ENCODE measurements at regions not wholly inside any gene's neighbourhood (a gene's known extent, or its start where the extent isn't known, plus 50 kb on each side); places are given as distances from the start of the nearest gene placed in this dataset.
"Not testable (repeated sequence)": the region's sequence is repeated elsewhere in the genome, so short reads cannot be mapped to it uniquely, and the experiment has no call there.

GRCh38 chr6:92339936-92340640 lies 1079.3 kb downstream of the EPHA7 start:
- no peak for DNase-seq (ENCODE audit: extremely low read depth, low read depth)

DNA sequence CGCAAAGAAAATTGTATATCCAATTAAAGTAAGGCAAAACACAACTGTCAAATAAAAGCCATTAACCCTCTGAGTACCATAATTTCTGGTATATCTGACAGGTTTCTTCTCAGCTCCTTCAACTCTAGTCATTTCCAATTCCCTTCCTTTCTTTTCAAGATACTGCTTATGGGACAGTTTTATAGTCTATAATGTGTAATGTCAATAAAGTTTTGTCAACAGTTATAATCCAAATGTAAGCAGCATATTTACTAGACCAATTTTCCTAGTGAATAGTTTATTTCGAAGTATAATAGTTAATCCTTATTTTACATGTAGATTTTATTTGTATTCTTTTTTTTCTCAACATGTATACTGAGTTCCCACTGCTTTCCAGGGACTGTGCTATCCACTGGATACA lies 1081.8 kb downstream of the EPHA7 start:
- DNase-seq (ENCODE audit: extremely low read depth, low read depth), result no peak

DNA sequence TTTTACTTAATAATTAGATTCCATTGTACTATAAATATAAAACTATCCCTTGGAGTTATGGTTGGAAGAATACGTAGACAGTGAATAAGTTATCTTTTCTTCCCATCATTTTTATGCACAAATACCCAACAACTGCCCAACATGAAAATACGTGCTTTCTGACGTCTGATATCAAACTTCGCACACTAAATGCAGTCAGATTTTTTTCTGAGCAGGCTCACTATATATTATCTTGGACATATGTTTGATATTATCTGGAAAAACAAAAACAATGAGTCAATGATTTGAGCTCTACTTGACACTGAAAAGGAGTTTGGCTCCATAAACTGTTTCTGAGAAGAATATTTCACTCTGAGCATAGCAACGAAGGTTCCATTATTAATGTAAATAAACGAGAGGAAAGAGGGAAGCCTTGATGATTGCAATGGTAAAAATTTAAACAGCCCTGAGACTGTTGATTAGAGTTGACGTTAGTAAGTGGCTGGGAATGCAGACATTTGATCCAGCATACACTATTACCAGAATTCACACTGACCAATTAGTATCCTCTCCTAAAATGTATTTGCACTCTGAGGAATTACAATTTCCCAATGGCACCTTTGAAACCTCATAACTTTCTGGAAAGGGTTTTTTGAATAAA lies 1090.0 kb downstream of the EPHA7 start:
- no peak for DNase-seq (ENCODE audit: extremely low read depth, low read depth)

DNA sequence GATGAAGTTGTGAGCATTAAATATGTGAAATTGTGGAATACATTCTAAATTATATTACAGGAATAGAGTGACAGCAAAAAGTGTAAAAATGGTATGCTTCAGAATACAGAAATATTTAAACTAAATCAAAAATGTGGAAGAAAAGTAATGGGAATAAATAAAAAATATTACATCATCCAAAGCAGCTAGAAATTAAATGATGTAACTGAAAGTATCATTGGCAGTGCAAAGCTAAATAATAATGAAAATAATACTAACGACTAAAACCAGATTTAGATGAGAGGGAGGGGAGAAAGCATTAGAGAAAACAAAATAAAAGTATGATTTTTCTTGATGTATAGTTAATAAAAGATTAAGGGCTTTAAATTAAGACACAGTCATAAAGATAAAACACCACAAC lies 1104.0 kb downstream of the EPHA7 start:
- no peak for DNase-seq (ENCODE audit: extremely low read depth, low read depth)

DNA sequence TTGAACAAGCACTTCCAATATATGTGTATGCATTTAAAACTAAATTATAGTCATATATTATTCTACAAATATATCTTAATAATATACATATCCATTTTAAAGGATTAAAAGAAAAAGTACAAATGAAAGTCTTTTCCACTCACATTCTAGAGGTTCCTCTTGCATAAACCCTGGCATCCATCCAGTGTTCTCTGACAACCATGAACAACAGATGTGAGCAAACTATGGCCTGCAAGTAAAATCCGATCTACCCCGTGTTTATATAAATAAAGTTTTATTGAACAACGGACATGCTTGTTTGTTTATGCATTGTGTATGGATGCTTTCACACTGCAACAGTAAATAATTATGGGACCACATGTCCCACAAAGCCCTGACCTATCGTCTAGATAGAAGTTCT lies 1122.3 kb downstream of the EPHA7 start:
- DNase-seq (ENCODE audit: extremely low read depth, low read depth), result no peak

- DNase-seq (ENCODE audit: extremely low read depth, low read depth), result no peak
Measured at GRCh38 chr6:92292067-92292466, 1127.3 kb downstream of the EPHA7 start.

DNA sequence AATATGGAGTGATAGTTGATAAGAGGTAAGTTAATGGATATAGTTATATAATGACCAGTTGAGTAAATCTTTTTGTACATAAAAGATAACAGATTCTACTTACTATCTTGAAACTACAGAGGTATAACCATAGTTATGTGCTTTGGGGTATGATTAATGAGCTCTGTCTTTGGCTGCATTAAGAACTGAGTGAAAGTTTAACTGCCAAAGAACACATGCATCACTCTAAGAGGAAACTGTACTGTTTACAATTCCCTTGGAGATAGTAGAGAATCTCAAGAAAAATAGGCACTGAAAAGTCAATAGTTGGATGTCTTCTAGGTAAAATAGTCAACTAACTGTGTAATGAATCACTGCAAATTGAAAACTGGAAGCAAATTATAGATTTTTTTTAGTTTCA lies 1129.5 kb downstream of the EPHA7 start:
- no peak for DNase-seq (ENCODE audit: extremely low read depth, low read depth)

- DNase-seq (ENCODE audit: extremely low read depth, low read depth), result no peak
Measured at GRCh38 chr6:92281571-92282076, 1137.7 kb downstream of the EPHA7 start.

GRCh38 chr6:92275150-92275549 lies 1144.2 kb downstream of the EPHA7 start:
- no peak for DNase-seq (ENCODE audit: extremely low read depth, low read depth)

GRCh38 chr6:92274588-92274987 lies 1144.8 kb downstream of the EPHA7 start:
- DNase-seq (ENCODE audit: extremely low read depth, low read depth), result no peak

DNA sequence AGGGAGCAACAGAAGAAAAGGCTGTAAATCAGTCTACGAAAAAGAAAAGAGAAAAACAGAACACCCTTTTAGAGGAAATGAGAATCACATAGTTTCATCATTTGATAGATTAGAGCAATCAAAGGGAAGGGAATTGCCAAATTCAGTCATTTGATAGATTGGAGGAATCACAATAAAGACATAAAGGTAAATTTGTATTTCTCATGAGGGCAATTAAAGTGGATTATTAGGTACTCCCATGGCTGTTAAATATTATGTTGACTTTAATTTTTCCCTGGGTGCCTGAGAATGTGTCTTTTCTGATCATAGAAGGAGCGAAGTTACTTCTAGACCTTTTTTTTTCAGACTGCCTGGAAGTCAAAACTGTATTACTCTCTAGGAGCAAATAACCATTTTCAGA lies 1145.7 kb downstream of the EPHA7 start:
- no peak for DNase-seq (ENCODE audit: extremely low read depth, low read depth)

GRCh38 chr6:92271091-92271490 lies 1148.3 kb downstream of the EPHA7 start:
- DNase-seq (ENCODE audit: extremely low read depth, low read depth), result no peak

GRCh38 chr6:92270365-92270764 lies 1149.0 kb downstream of the EPHA7 start:
- DNase-seq (ENCODE audit: extremely low read depth, low read depth), result no peak

- no peak for DNase-seq (ENCODE audit: extremely low read depth, low read depth)
Measured at GRCh38 chr6:92267335-92267734, 1152.0 kb downstream of the EPHA7 start.

GRCh38 chr6:92263864-92264263 lies 1155.5 kb downstream of the EPHA7 start:
- DNase-seq (ENCODE audit: extremely low read depth, low read depth), result no peak

DNA sequence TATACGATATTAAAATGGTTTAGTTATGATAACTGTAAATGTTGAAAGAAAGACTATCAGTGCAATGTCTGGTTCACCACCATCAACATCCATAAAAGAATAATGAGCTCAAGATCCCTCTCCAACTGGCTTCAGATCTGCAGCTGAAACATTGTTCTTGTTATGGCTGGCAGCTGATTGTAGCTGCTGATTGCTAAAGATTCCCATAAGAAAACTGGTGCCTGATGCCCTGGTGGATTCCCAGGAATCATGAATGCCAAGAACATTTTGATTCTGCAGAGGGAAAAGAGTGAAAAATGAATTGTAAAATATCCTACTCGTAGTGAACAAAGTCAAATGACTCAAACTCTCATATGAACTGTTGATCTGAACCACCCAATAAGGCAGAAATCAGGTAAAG lies 1160.2 kb downstream of the EPHA7 start:
- no peak for DNase-seq (ENCODE audit: extremely low read depth, low read depth)

GRCh38 chr6:92243315-92243714 lies 1176.0 kb downstream of the EPHA7 start:
- no peak for DNase-seq (ENCODE audit: extremely low read depth, low read depth)

DNA sequence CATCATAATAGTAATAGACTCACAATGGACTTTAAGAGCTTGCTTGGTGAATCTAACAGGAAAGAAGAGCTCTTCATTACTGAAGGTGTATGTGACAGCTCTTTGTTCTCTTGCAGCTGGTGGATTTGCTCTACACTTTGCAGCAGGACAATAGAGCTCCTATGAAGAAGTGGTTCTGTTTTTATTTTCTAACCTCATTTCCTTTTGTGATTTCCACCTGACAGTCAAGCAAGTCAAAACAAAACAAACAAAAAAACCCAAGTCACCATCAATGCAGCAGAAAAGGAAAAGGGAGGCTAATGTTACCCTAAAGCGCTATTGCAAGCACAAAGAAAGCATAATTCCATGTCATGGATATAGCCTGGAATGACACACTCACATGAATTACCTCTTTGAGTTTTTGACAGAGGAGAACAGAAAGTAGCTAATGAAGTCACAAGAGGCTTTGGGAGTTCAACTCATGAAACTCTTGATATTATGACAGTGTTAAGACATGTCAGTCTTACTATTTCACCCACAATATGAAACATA lies 1188.1 kb downstream of the EPHA7 start:
- no peak for DNase-seq (ENCODE audit: extremely low read depth, low read depth)

GRCh38 chr6:92219987-92220386 lies 1199.4 kb downstream of the EPHA7 start:
- not testable (repeated sequence) for DNase-seq (ENCODE audit: extremely low read depth, low read depth)

- no peak for DNase-seq (ENCODE audit: extremely low read depth, low read depth)
Measured at GRCh38 chr6:92216717-92217116, 1202.6 kb downstream of the EPHA7 start.

- DNase-seq (ENCODE audit: extremely low read depth, low read depth), result no peak
Measured at GRCh38 chr6:92201618-92202017, 1217.7 kb downstream of the EPHA7 start.

- no peak for DNase-seq (ENCODE audit: extremely low read depth, low read depth)
Measured at GRCh38 chr6:92196325-92196724, 1223.0 kb downstream of the EPHA7 start.
